Prostate gland (tissue), 1 donor: ENCODE measurements at regions not wholly inside any gene's neighbourhood (a gene's known extent, or its start where the extent isn't known, plus 50 kb on each side); places are given as distances from the start of the nearest gene placed in this dataset.
"Not testable (repeated sequence)": the region's sequence is repeated elsewhere in the genome, so short reads cannot be mapped to it uniquely, and the experiment has no call there.

Experiments used
- POLR2A ChIP-seq: fragments of 450-650 bp; IDR thresholded peaks from one replicate; pipeline ENCODE4 v1.6.1; 2016; ENCODE audit warnings: antibody characterized with exemption, mild to moderate bottlenecking
- POLR2AphosphoS5 ChIP-seq: sonication (generic); formaldehyde crosslinking; IDR thresholded peaks from one replicate; pipeline ENCODE4 v1.6.1; 2017; ENCODE audit warnings: antibody characterized with exemption

DNA sequence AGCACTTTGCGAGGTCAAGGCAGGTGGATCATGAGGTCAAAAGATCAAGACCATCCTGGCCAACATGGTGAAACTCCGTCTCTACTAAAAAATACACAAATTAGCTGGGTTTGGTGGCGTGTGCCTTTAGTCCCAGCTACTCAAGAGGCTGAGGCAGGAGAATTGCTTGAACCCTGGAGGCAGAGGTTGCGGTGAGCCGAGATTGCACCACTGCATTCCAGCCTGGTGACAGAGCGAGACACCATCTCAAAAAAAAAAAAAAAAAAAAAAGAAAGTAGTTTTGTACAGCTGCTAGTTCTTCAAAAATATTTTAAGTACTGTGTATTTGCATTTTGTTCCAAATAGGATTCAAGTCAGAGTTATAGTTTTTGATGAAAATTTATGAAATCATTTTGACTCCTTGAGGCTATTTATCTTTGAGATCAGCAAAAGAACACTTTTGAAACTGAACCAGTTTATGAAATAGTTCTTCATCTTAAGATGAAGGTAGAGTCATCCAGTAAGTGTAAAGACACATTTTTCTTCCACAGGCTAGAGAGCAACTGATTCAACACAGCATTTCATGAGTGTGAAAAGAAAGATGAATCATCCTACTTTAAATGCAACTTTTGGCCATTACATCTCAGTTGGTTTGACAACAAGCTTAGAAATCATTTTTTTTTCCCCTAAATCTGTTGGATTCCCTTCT lies 416.5 kb upstream of the KCNMB2 start:
- TF ChIP-seq POLR2A, POLR2AphosphoS5: not testable (repeated sequence)
